T-helper 17 cell (primary cell): ENCODE measurements at regions not wholly inside any gene's neighbourhood (a gene's known extent, or its start where the extent isn't known, plus 50 kb on each side); places are given as distances from the start of the nearest gene placed in this dataset.

ENCODE experiments used
- ATAC-seq: fragments of 150-1000 bp; cut with Tn5 transposase; 2 replicates; pipeline ENCODE4 v1.10.0; 2021; ENCODE audit warnings: mild to moderate bottlenecking, moderate library complexity
- DNase-seq, 3 donors: peaks; one replicate each; pipeline versions ENCODE4 v3.0.0 to v3.0.0-alpha.2; 2020 to 2021
- H3K9me3 ChIP-seq: one replicate; pipeline ENCODE4 v1.7.0; 2013; ENCODE audit warnings: low read length, mild to moderate bottlenecking; ENCODE audit not compliant: control insufficient read depth, poor library complexity, severe bottlenecking
- H3K27ac Mint-ChIP-seq: one replicate; pipeline ENCODE4 v1.8.0; 2022; ENCODE audit warnings: mild to moderate bottlenecking, moderate library complexity, mixed read lengths
- H3K27me3 Mint-ChIP-seq: one replicate; pipeline ENCODE4 v1.8.0; 2022; ENCODE audit warnings: mixed read lengths
- H3K36me3 Mint-ChIP-seq: one replicate; pipeline ENCODE4 v1.8.0; 2022; ENCODE audit warnings: low read depth, mixed read lengths
- H3K4me1 Mint-ChIP-seq: one replicate; pipeline ENCODE4 v1.8.0; 2022; ENCODE audit warnings: mild to moderate bottlenecking, mixed read lengths
- H3K4me3 Mint-ChIP-seq: one replicate; pipeline ENCODE4 v1.8.0; 2022; ENCODE audit warnings: mild to moderate bottlenecking, moderate library complexity, mixed read lengths

DNA sequence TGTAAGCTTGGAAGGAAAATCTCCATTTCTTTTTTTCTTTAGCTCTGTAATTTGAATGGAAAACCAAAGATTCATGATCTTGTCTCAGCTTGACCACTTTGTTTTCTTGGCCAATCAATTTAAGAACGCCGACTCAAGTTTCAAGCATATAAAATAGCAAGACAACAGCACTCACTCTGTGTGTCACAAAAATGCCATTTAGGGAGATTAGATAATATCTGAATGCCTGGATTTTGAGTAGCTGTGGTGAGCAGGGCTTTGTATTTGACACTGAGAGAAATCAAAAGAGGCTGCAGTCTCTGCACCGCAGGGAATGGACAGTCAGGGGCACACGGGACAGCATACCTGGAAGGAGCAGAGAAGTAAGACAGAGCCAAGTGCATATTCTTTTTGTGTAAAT, 209.5 kb upstream of the SLC10A2 start:
- ATAC-seq, result no peak
- H3K27me3 Mint-ChIP-seq, result no peaks in the 10 kb centered on the region
- H3K4me1 Mint-ChIP-seq, result no peaks in the 10 kb centered on the region
- no peaks in the 10 kb centered on the region for H3K9me3 ChIP-seq
- no peak for DNase-seq
- no peaks in the 10 kb centered on the region for H3K36me3 Mint-ChIP-seq
- no peak overlapping the region for H3K4me3 Mint-ChIP-seq
- no peak overlapping the region for H3K27ac Mint-ChIP-seq

DNA sequence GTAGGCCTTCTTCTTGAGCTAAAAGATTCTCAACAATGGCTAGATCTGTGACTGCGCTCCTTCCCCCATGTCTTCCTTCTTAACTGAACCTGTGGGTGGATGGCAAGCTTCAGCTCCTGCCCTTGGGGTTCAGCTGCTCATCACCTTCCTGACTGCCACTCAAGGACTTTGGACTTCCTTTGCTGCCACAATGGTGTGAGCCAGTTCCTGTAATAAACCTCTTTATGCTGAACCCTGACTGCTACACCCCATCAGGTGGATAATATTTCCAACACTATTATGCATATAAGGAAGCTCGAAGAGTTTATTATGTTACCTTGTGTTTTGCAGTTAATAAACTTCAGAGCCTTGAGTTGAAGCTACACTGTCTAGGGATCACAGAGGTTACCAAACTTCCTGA, 208.9 kb upstream of the SLC10A2 start:
- H3K27me3 Mint-ChIP-seq, result no peaks in the 10 kb centered on the region
- no peaks in the 10 kb centered on the region for H3K36me3 Mint-ChIP-seq
- no peak overlapping the region for H3K4me3 Mint-ChIP-seq
- H3K9me3 ChIP-seq, result no peaks in the 10 kb centered on the region
- H3K27ac Mint-ChIP-seq, result no peak overlapping the region
- ATAC-seq (no peak), DNase-seq (no peak)
- no peaks in the 10 kb centered on the region for H3K4me1 Mint-ChIP-seq

DNA sequence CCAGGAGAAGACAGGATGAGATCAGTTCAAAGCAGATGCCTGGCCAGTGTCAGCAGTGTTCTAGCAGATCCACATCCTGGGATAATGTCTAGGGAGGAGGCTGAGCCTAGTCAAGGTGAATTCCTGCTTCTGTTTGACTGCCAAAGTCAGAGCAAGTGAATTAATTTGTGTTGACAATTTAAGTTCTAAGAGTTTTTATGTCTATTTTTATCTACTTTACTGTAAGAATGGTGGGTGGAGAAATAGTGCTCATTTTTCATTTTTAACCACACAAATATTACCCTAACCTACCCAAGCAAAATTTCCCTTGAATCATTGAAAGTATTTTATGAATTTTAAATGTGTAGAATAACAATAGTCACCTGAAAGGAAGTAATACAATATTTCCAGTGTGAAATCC, 207.6 kb upstream of the SLC10A2 start:
- Mint-ChIP-seq H3K36me3 (no peaks in the 10 kb centered on the region), H3K27ac (no peak overlapping the region), H3K4me3 (no peak overlapping the region), H3K27me3 (no peaks in the 10 kb centered on the region), H3K4me1 (no peaks in the 10 kb centered on the region)
- no peak for ATAC-seq
- no peak for DNase-seq
- no peaks in the 10 kb centered on the region for H3K9me3 ChIP-seq

DNA sequence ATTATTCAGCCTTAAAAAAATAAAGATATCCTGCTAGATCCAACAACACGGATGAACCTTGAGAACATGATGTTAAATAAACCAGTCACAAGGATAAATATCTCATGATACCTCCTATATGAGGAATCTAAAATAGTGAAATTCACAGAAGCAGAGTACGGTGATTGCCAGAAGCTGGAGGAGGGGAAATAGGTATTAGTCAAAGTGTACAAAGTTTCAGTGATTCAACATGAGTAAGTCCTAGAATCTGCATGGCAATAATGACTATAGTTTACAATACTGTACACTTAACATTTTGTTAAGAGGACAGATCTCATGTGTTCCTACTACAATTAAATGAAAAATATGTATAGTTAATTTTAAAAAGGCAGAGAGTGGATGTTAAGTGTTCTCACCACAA, 206.6 kb upstream of the SLC10A2 start:
- DNase-seq (no peak), ATAC-seq (no peak)
- Mint-ChIP-seq H3K27me3 (no peaks in the 10 kb centered on the region), H3K27ac (no peak overlapping the region), H3K4me1 (no peaks in the 10 kb centered on the region), H3K4me3 (no peak overlapping the region), H3K36me3 (no peaks in the 10 kb centered on the region)
- H3K9me3 ChIP-seq, result no peaks in the 10 kb centered on the region

DNA sequence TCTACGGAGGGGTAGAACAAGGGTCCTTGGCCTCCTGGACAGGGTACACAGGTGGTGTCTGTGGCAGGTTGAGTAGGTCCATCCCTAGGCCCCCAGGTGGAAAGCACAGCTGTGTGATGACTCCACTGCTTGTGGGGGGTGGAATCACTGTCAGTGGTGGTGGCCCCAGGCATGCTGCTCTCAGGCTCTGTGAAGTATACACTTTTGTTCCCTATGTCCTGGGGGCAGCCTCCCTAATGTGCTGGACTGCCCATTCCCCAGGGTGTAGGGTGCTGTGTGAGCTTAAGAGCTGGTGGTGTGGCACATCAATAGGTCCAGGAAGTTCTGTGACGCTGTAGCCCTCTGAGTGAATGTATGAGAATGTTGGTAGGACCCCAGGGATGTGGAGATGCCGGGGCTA, 197.2 kb upstream of the SLC10A2 start:
- H3K4me3 Mint-ChIP-seq, result no peak overlapping the region
- H3K9me3 ChIP-seq, result no peaks in the 10 kb centered on the region
- no peaks in the 10 kb centered on the region for H3K36me3 Mint-ChIP-seq
- DNase-seq (no peak), ATAC-seq (no peak)
- H3K27ac Mint-ChIP-seq, result no peak overlapping the region
- H3K4me1 Mint-ChIP-seq, result no peaks in the 10 kb centered on the region
- no peaks in the 10 kb centered on the region for H3K27me3 Mint-ChIP-seq

DNA sequence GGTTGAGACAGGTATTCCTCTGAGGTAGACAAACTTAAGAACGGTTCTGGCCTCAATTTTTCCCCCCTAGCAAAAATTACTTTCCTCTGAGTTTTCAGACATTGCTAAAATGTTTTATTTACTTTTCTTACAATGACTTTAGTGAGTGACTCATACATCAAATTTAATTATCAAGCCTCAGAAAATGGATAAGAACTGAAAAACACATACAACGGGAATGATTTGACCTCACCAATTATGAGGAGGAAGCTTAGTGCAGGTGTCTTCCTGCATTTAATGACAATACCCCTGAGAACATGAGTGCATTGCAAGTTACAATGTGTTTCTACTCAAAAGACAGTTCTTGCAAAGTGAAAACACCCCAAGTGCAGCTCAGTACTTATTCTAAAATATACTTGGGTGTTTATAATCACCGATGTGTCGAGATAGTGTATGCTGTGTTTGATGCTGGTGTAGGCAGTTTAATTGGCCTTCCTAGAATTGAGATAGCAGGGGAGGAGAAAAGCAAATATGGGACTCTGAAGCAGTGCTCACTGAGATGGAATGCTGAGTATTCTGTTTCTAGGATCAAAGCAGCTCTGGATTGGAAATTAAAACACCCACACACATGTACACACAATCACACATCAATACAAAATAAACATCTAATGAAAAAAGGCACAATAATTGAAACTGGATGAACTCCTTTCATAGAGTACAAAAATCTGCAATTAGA, 189.5 kb upstream of the SLC10A2 start:
- DNase-seq, result no peak
- Mint-ChIP-seq H3K27ac (no peak overlapping the region), H3K4me3 (no peak overlapping the region), H3K36me3 (no peaks in the 10 kb centered on the region), H3K4me1 (no peaks in the 10 kb centered on the region), H3K27me3 (no peaks in the 10 kb centered on the region)
- no peaks in the 10 kb centered on the region for H3K9me3 ChIP-seq
- ATAC-seq, result no peak

DNA sequence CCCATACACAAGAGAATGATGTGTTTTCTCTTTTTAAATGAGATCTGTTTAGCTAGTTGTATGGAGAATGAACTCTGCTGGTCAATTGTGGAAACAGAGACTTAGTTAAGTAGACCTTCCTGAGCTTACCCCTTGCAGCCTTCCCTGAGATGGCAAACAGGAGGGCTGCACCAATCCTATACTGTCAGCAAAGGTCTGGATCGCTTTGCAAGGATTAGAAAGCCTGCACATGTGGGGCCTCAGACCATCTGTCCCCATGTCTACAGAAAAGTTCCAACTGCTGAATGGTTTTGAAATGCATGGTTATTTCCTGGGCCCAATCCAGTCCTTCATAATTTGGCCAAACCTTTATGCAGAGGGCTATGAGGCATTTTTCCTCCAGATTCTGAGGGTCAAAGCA, 183.9 kb upstream of the SLC10A2 start:
- DNase-seq (no peak), ATAC-seq (no peak)
- no peak overlapping the region for H3K27ac Mint-ChIP-seq
- no peaks in the 10 kb centered on the region for H3K27me3 Mint-ChIP-seq
- H3K9me3 ChIP-seq, result no peaks in the 10 kb centered on the region
- no peaks in the 10 kb centered on the region for H3K36me3 Mint-ChIP-seq
- H3K4me3 Mint-ChIP-seq, result no peak overlapping the region
- no peaks in the 10 kb centered on the region for H3K4me1 Mint-ChIP-seq

DNA sequence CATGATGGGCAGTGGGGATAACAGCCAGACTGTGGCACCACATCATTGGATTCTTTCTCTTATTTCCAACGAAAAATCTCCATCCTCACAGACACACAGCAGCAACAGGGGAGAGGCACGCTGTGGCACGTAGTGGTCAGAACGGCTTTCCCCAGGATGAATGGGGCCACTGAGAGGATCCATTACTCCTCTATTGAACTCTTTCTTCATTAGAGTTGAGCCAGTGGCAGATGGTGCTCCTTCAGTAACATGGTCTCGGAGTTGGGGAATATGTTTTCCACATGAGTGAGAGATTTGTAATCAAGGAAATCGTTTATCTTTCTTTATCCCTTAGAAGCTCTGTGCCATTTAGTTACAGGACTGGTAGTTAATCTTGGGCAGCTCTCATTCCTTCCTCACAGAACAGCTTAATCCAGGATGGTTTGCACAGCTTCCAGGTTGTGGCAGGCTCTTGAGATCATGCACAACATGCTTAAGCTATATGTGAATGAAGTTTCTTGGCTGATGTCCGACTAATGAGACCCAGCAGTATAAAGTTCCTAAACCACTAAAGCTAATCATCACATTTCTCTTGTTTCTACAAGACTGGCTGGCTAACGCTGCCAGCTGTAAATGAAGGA, 180.5 kb upstream of the SLC10A2 start:
- H3K4me1 Mint-ChIP-seq, result no peaks in the 10 kb centered on the region
- no peak for DNase-seq
- H3K36me3 Mint-ChIP-seq, result no peaks in the 10 kb centered on the region
- H3K27ac Mint-ChIP-seq, result no peak overlapping the region
- H3K4me3 Mint-ChIP-seq, result no peak overlapping the region
- no peak for ATAC-seq
- H3K27me3 Mint-ChIP-seq, result no peaks in the 10 kb centered on the region
- H3K9me3 ChIP-seq, result no peaks in the 10 kb centered on the region

DNA sequence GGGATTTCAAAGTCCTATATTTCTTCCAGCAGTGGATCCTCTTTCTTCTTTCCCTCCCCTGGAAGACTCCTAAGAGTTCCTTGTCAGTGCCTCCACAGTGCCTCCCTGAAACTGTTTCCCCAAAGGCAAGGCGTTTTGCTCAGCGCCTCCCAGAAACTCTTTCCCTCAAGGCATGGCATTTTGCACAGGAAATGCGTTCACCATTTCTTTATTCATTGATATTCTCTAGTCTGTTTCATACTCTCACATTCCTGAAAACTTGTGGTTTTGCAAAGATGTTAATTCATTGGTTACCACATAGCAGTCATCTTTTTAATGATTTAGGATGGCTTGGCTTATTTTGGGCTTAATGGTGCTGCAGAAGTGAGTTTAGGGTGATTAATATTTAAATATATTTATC, 177.3 kb upstream of the SLC10A2 start:
- no peak for ATAC-seq
- Mint-ChIP-seq H3K27me3 (no peaks in the 10 kb centered on the region), H3K4me1 (no peaks in the 10 kb centered on the region), H3K27ac (no peak overlapping the region), H3K4me3 (no peak overlapping the region), H3K36me3 (no peaks in the 10 kb centered on the region)
- no peaks in the 10 kb centered on the region for H3K9me3 ChIP-seq
- DNase-seq, result no peak

DNA sequence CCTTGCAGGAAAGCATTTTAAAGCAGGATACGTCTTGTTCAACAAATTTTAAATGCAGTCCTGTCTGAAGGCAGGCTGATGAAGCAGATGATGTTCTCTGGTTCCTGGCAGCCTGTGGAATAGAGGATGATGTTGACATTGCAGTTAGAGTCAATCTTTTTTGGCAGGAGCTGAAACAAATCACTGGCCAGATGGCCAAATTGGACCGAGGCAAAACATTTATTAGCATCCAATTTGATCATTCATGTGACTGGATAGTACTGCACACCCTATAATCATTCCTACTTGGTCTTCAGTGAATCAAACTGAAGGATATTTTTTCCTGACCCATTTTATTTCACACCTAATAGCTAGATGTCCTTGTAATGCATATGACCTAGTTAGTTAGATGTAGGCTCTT, 172.2 kb upstream of the SLC10A2 start:
- Mint-ChIP-seq H3K4me1 (no peaks in the 10 kb centered on the region), H3K27ac (no peak overlapping the region), H3K36me3 (no peaks in the 10 kb centered on the region), H3K27me3 (no peaks in the 10 kb centered on the region), H3K4me3 (no peak overlapping the region)
- no peak for DNase-seq
- no peak for ATAC-seq
- no peaks in the 10 kb centered on the region for H3K9me3 ChIP-seq

DNA sequence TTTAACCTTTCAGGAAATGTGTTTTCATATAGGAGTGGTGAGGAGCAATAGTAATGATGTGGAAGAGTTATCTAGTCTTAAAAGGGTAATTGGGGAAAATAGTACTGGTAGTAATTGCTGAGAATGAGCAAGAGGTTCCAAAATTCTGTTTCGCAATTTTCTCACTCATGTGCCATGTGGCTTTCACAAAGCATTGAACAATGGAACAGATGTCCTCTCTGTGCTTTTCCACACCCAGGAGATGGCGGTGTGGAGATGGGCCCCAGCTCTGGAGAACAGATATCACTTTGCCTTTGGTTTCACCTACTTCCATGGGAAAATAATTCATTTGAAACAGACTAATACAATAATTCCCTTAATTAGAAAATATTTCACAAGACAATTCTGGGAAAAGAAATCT, 170.0 kb upstream of the SLC10A2 start:
- peaks cover 2% of the 10 kb centered on the region for H3K9me3 ChIP-seq
- Mint-ChIP-seq H3K4me1 (no peaks in the 10 kb centered on the region), H3K27ac (no peak overlapping the region), H3K27me3 (no peaks in the 10 kb centered on the region), H3K36me3 (no peaks in the 10 kb centered on the region), H3K4me3 (no peak overlapping the region)
- no peak for DNase-seq
- ATAC-seq, result no peak

DNA sequence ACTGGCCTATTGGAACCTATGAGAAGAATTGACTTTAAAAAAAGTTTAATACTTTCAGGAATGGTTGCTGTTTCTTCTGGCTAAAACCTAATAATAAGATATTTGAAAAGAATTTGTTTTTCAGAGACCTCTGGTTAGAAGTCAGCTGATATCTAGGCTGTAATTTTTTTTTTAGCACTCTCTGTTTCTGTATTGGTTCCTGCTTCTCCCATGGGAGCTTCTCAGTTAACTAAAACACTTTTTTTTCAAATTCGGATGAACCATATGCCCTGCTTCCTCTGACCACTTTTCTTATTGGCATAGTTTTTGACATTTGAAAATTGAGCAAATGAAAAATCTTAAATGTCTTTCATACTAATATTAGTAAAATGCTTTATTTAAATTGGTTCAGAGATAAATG, 163.5 kb upstream of the SLC10A2 start:
- ATAC-seq, result no peak
- H3K4me3 Mint-ChIP-seq, result no peak overlapping the region

DNA sequence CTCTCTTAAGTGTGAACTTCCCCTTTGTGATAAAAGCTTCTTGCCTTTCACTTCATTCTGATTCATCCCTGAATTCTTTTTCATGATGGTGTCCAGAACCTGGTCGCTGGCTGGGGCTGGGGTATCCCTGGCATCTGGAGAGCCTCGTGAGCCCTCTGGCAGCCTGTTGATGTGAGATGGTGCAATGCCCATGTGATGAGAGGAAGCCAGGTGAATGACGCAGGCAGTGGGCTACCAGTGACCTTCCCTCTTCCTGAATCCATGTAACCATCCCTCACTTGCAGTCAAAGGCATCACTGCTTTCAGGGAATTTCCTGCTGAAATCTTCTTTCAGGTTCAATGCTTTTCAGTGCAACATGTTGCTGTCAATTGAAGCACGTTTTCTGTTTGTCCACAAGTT, 158.6 kb upstream of the SLC10A2 start:
- no peaks in the 10 kb centered on the region for H3K36me3 Mint-ChIP-seq
- no peaks in the 10 kb centered on the region for H3K4me1 Mint-ChIP-seq
- no peaks in the 10 kb centered on the region for H3K9me3 ChIP-seq
- ATAC-seq (no peak), DNase-seq (no peak)
- H3K27ac Mint-ChIP-seq, result no peak overlapping the region
- no peak overlapping the region for H3K4me3 Mint-ChIP-seq
- H3K27me3 Mint-ChIP-seq, result no peaks in the 10 kb centered on the region

More for the DNA sequence above, 163.5 kb upstream of the SLC10A2 start:
- H3K4me1 Mint-ChIP-seq, result no peaks in the 10 kb centered on the region
- H3K27me3 Mint-ChIP-seq, result no peaks in the 10 kb centered on the region
- no peak overlapping the region for H3K27ac Mint-ChIP-seq
- no peaks in the 10 kb centered on the region for H3K36me3 Mint-ChIP-seq
- no peak for DNase-seq
- peaks cover 2% of the 10 kb centered on the region for H3K9me3 ChIP-seq

DNA sequence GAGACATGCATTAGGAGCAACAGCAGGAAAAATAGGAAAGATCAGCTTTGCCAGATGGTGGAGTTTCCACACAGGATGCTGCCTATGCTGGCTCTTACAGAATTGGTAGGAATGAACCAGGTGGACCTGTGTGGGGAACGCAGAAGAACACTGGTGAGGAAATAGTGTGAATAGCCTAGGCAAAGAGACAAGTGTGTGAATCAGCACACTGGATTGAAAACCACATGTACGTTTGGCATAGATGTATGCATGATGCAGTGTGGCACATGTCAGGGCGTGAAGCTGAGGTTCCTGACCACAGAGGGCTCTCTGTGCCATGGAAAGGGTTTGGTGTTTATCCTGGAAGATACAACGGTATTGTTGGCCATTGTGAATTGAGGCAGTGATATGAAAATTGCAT, 156.5 kb upstream of the SLC10A2 start:
- Mint-ChIP-seq H3K4me3 (no peak overlapping the region), H3K27me3 (no peaks in the 10 kb centered on the region), H3K27ac (no peak overlapping the region), H3K36me3 (no peaks in the 10 kb centered on the region), H3K4me1 (no peaks in the 10 kb centered on the region)
- DNase-seq, result no peak
- ATAC-seq, result no peak
- H3K9me3 ChIP-seq, result no peaks in the 10 kb centered on the region
